Trophoblast cell (in vitro differentiated cells and primary cell): ENCODE measurements at regions not wholly inside any gene's neighbourhood (a gene's known extent, or its start where the extent isn't known, plus 50 kb on each side); places are given as distances from the start of the nearest gene placed in this dataset.
"Not testable (repeated sequence)": the region's sequence is repeated elsewhere in the genome, so short reads cannot be mapped to it uniquely, and the experiment has no call there.

Experiments used
- DNase-seq, 2 donors: peaks; one replicate each; pipeline ENCODE4 v3.0.0-alpha.2; 2016
- H2AFZ ChIP-seq: 2 replicates; pipeline ENCODE4 v1.6.1; 2013; ENCODE audit warnings: low read length, moderate library complexity, mild to moderate bottlenecking; ENCODE audit not compliant: insufficient read depth, poor library complexity
- H2AK5ac ChIP-seq: 2 replicates; pipeline ENCODE4 v1.6.1; 2013; ENCODE audit warnings: mild to moderate bottlenecking, low read length
- H2BK120ac ChIP-seq: 2 replicates; pipeline ENCODE4 v1.6.1; 2013; ENCODE audit warnings: low read length, mild to moderate bottlenecking, moderate library complexity; ENCODE audit not compliant: insufficient read depth, poor library complexity
- H2BK12ac ChIP-seq: 2 replicates; pipeline ENCODE4 v1.6.1; 2013; ENCODE audit warnings: mild to moderate bottlenecking, low read length, moderate library complexity
- H2BK5ac ChIP-seq: 2 replicates; pipeline ENCODE4 v1.6.1; 2013; ENCODE audit warnings: low read length, low read depth, moderate library complexity, mild to moderate bottlenecking; ENCODE audit not compliant: poor library complexity
- H3K14ac ChIP-seq: 2 replicates; pipeline ENCODE4 v1.6.1; 2013; ENCODE audit warnings: mild to moderate bottlenecking, low read length
- H3K18ac ChIP-seq: 2 replicates; pipeline ENCODE4 v1.6.1; 2013; ENCODE audit warnings: mild to moderate bottlenecking, low read length
- H3K23ac ChIP-seq: 2 replicates; pipeline ENCODE4 v1.6.1; 2013; ENCODE audit warnings: low read length
- H3K27ac ChIP-seq: 2 replicates; pipeline ENCODE4 v1.5.1; 2013; ENCODE audit warnings: low read depth, mild to moderate bottlenecking, inconsistent platforms, low read length, moderate library complexity
- H3K27me3 ChIP-seq: 2 replicates; pipeline ENCODE4 v1.6.1; 2013; ENCODE audit warnings: inconsistent platforms, mild to moderate bottlenecking, low read length, moderate library complexity; ENCODE audit not compliant: insufficient read depth
- H3K36me3 ChIP-seq, 2 experiments: 1 replicate in 1 of 2; 2 replicates in 1 of 2; pipeline ENCODE4 v1.6.1; 2013; ENCODE audit warnings: low read length in 2 of 2, mild to moderate bottlenecking in 2 of 2, moderate library complexity in 1 of 2; ENCODE audit not compliant: insufficient read depth in 2 of 2, control insufficient read depth in 1 of 2
- H3K4ac ChIP-seq: 2 replicates; pipeline ENCODE4 v1.6.1; 2013; ENCODE audit warnings: low read depth, mild to moderate bottlenecking, low read length, moderate library complexity
- H3K4me1 ChIP-seq, 2 experiments: 1 replicate in 1 of 2; 2 replicates in 1 of 2; pipeline ENCODE4 v1.6.1; 2013; ENCODE audit warnings: low read length in 2 of 2, mild to moderate bottlenecking in 2 of 2, moderate library complexity in 1 of 2; ENCODE audit not compliant: insufficient read depth in 2 of 2, control insufficient read depth in 1 of 2
- H3K4me2 ChIP-seq: 2 replicates; pipeline ENCODE4 v1.6.1; 2013; ENCODE audit warnings: inconsistent platforms, mild to moderate bottlenecking, low read length, moderate library complexity
- H3K4me3 ChIP-seq: 2 replicates; pipeline ENCODE4 v1.5.1; 2013; ENCODE audit warnings: mild to moderate bottlenecking, low read depth, low read length, inconsistent platforms
- H3K79me1 ChIP-seq: one replicate; pipeline ENCODE4 v1.6.1; 2013; ENCODE audit warnings: low read length
- H3K79me2 ChIP-seq: 2 replicates; pipeline ENCODE4 v1.6.1; 2013; ENCODE audit warnings: low read length, mild to moderate bottlenecking; ENCODE audit not compliant: control insufficient read depth, insufficient read depth, poor library complexity
- H3K9ac ChIP-seq: 2 replicates; pipeline ENCODE4 v1.6.1; 2013; ENCODE audit warnings: mild to moderate bottlenecking, low read length
- H3K9me3 ChIP-seq: 2 replicates; pipeline ENCODE4 v1.6.1; 2013; ENCODE audit warnings: low read depth, mild to moderate bottlenecking, control low read depth, inconsistent platforms, low read length; ENCODE audit not compliant: insufficient read depth
- H4K12ac ChIP-seq: 2 replicates; pipeline ENCODE4 v1.6.1; 2013; ENCODE audit warnings: low read depth, mild to moderate bottlenecking, low read length, moderate library complexity
- H4K8ac ChIP-seq: 2 replicates; pipeline ENCODE4 v1.6.1; 2013; ENCODE audit warnings: low read depth, mild to moderate bottlenecking, low read length, moderate library complexity
- H4K91ac ChIP-seq: one replicate; pipeline ENCODE4 v1.6.1; 2013; ENCODE audit warnings: low read depth, mild to moderate bottlenecking, low read length, moderate library complexity
- WGBS: extraction: QIAGEN DNeasy Blood & Tissue Kit; methylation state at CpG from one replicate; pipeline ENCODE4 v1.1.7; 2013; ENCODE audit warnings: missing lambda C conversion rate; ENCODE audit not compliant: insufficient read length, insufficient coverage; ENCODE audit errors: extremely low coverage; 5-methylcytosine and 5-hydroxymethylcytosine counted together

DNA sequence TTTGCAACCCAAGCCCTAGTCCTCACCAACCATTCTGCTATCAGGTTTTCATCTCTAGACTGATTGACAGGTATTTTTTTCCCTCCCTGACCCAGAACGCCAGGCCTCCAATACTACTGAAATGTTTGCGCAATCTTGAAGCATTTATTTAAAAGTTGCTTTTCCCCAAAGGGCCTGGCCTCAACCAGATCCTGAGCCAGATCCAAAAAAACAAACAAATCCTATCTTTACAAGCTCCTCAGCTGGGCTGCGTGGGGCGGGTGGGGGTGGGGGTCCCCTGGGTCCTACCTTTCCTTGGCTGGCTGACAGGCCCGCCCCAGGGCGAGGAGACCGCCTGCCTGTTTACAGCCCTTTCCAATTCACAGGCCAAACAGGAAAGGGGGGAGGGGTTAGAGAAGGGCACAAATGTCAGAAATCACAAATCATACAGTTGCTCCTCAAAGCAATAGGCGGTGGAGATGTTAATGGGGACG lies 98.8 kb downstream of the FOXD2 start:
- H2BK12ac ChIP-seq: no peak overlapping the region
- no peak overlapping the region for H2AFZ ChIP-seq
- no peaks in the 10 kb centered on the region for H3K27me3 ChIP-seq
- H3K79me1 ChIP-seq: peaks cover 5% of the 10 kb centered on the region
- no peaks in the 10 kb centered on the region for H3K36me3 ChIP-seq
- H3K4me1 ChIP-seq: peaks cover 20 to 24% of the 10 kb centered on the region in 2 experiments
- H2BK5ac ChIP-seq: no peak overlapping the region
- no peak overlapping the region for H3K14ac ChIP-seq
- H3K9ac ChIP-seq: no peak overlapping the region
- H2BK120ac ChIP-seq: no peak overlapping the region
- no peak overlapping the region for H4K91ac ChIP-seq
- H4K8ac ChIP-seq: no peak overlapping the region
- H3K27ac ChIP-seq: no peak overlapping the region
- no peak overlapping the region for H4K12ac ChIP-seq
- H3K18ac ChIP-seq: no peak overlapping the region
- no peaks in the 10 kb centered on the region for H3K79me2 ChIP-seq
- no peak for DNase-seq
- H3K4me3 ChIP-seq: no peak overlapping the region
- H3K4ac ChIP-seq: no peak overlapping the region
- H3K23ac ChIP-seq: no peak overlapping the region
- H3K4me2 ChIP-seq: no peak overlapping the region
- H3K9me3 ChIP-seq: peaks cover 1% of the 10 kb centered on the region
- WGBS: no CpG with 5 or more reads among the region's 9 CpGs
- no peak overlapping the region for H2AK5ac ChIP-seq

- H3K36me3 ChIP-seq: no peaks in the 10 kb centered on the region
- H3K27ac ChIP-seq: no peak overlapping the region
- H4K91ac ChIP-seq: no peak overlapping the region
- no peak for DNase-seq
- peaks cover 20 to 24% of the 10 kb centered on the region in 2 experiments for H3K4me1 ChIP-seq
- no peak overlapping the region for H3K18ac ChIP-seq
- H3K9me3 ChIP-seq: peaks cover 1% of the 10 kb centered on the region
- H2BK12ac ChIP-seq: no peak overlapping the region
- no peak overlapping the region for H2BK5ac ChIP-seq
- H3K23ac ChIP-seq: no peak overlapping the region
- H3K4me2 ChIP-seq: no peak overlapping the region
- no peak overlapping the region for H3K14ac ChIP-seq
- H3K79me1 ChIP-seq: peaks cover 5% of the 10 kb centered on the region
- no peaks in the 10 kb centered on the region for H3K79me2 ChIP-seq
- H4K8ac ChIP-seq: no peak overlapping the region
- H2AK5ac ChIP-seq: no peak overlapping the region
- H3K27me3 ChIP-seq: no peaks in the 10 kb centered on the region
- H3K4ac ChIP-seq: no peak overlapping the region
- no peak overlapping the region for H2AFZ ChIP-seq
- no peak overlapping the region for H3K9ac ChIP-seq
- no peak overlapping the region for H3K4me3 ChIP-seq
- H2BK120ac ChIP-seq: no peak overlapping the region
- WGBS: no CpG with 5 or more reads among the region's 5 CpGs
- H4K12ac ChIP-seq: no peak overlapping the region
Measured at GRCh38 chr1:47537268-47537667, 99.4 kb downstream of the FOXD2 start.

- Histone ChIP-seq H3K4me1 (peaks cover 18 to 22% of the 10 kb centered on the region in 2 experiments), H4K8ac (no peak overlapping the region), H3K9me3 (peaks cover 1% of the 10 kb centered on the region), H3K14ac (no peak overlapping the region), H3K4me2 (no peak overlapping the region), H3K27ac (no peak overlapping the region), H3K79me1 (peaks cover 5% of the 10 kb centered on the region), H2BK120ac (no peak overlapping the region), H3K4ac (no peak overlapping the region), H2AFZ (no peak overlapping the region), H3K79me2 (no peaks in the 10 kb centered on the region), H4K91ac (no peak overlapping the region), H3K23ac (no peak overlapping the region), H3K9ac (no peak overlapping the region), H3K36me3 (no peaks in the 10 kb centered on the region), H3K18ac (no peak overlapping the region), H2AK5ac (no peak overlapping the region), H4K12ac (no peak overlapping the region), H2BK5ac (no peak overlapping the region), H3K4me3 (no peak overlapping the region), H2BK12ac (no peak overlapping the region), H3K27me3 (no peaks in the 10 kb centered on the region)
- no CpG with 5 or more reads among the region's 3 CpGs for WGBS
- no peak for DNase-seq
Measured at GRCh38 chr1:47537966-47538365, 100.1 kb downstream of the FOXD2 start.

DNA sequence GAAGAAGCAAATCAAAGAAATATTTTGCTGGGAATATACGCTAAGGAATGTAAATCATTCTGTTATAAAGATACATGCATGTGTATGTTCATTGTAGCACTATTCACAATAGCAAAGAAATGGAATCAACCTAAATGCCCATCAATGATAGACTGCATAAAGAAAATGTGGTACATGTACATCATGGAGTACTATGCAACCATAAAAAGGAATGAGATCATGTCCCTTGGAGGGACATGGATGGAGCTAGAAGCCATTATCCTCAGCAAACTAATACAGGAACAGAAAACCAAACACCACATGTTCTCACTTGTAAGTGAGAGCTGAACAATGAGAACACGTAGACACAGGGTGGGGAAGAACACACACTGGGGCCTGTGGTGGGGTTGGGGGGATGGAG lies 100.7 kb downstream of the FOXD2 start:
- not testable (repeated sequence) for H3K23ac ChIP-seq, H3K9me3 ChIP-seq

More for the DNA sequence above, 100.7 kb downstream of the FOXD2 start:
- H2BK12ac ChIP-seq, H4K12ac ChIP-seq, H3K9ac ChIP-seq, H4K91ac ChIP-seq, H2AFZ ChIP-seq, H3K27ac ChIP-seq, H2BK5ac ChIP-seq, H4K8ac ChIP-seq, H3K14ac ChIP-seq, H3K79me1 ChIP-seq, H3K4ac ChIP-seq, H3K4me2 ChIP-seq, H2AK5ac ChIP-seq, H3K27me3 ChIP-seq, H2BK120ac ChIP-seq, DNase-seq, H3K18ac ChIP-seq, H3K4me3 ChIP-seq, H3K36me3 ChIP-seq, H3K79me2 ChIP-seq: not testable (repeated sequence)
- H3K4me1 ChIP-seq: peaks cover 16 to 19% of the 10 kb centered on the region in 2 experiments
- no CpG with 5 or more reads among the region's 2 CpGs for WGBS
